Activated T-helper 2 cell treated with anti-CD3 and anti-CD28 coated beads, Interferon-gamma antibody, Interleukin-2, Interleukin-4, amounts not matched to agents 10 μg/mL and 5 μg/mL and 100 μg/mL, durations not matched to agents 14 hours and 24 hours and 36 hours (primary cell): ENCODE measurements at regions not wholly inside any gene's neighbourhood (a gene's known extent, or its start where the extent isn't known, plus 50 kb on each side); places are given as distances from the start of the nearest gene placed in this dataset.
"Not testable (repeated sequence)": the region's sequence is repeated elsewhere in the genome, so short reads cannot be mapped to it uniquely, and the experiment has no call there.

Experiments
- DNase-seq: peaks from one replicate; pipeline ENCODE4 v3.0.0; 2021; ENCODE audit warnings: low spot score
- H3K27ac Mint-ChIP-seq: one replicate; pipeline ENCODE4 v1.8.0; 2021; ENCODE audit warnings: mixed read lengths
- H3K27me3 Mint-ChIP-seq: one replicate; pipeline ENCODE4 v1.8.0; 2021; ENCODE audit warnings: low read depth, mixed read lengths
- H3K36me3 Mint-ChIP-seq: one replicate; pipeline ENCODE4 v1.8.0; 2021; ENCODE audit warnings: low read depth, mixed read lengths
- H3K4me1 Mint-ChIP-seq: one replicate; pipeline ENCODE4 v1.8.0; 2021; ENCODE audit warnings: low read depth, mixed read lengths
- H3K4me3 Mint-ChIP-seq: one replicate; pipeline ENCODE4 v1.8.0; 2021; ENCODE audit warnings: low read depth, mild to moderate bottlenecking, moderate library complexity, mixed read lengths
- H3K9me3 Mint-ChIP-seq: one replicate; pipeline ENCODE4 v1.8.0; 2021; ENCODE audit warnings: mixed read lengths
- intact Hi-C: fragments of 100-400 bp; cut with micrococcal nuclease; formaldehyde crosslinking; loops from one replicate; pipeline ENCODE4 v1.15.1; 2023

- intact Hi-C loops: no loop called here
- no peaks in the 10 kb centered on the region for H3K36me3 Mint-ChIP-seq
- H3K4me1 Mint-ChIP-seq: no peaks in the 10 kb centered on the region
- no peak for DNase-seq
- no peak overlapping the region for H3K4me3 Mint-ChIP-seq
- H3K9me3 Mint-ChIP-seq: no peaks in the 10 kb centered on the region
- H3K27ac Mint-ChIP-seq: no peak overlapping the region
- no peaks in the 10 kb centered on the region for H3K27me3 Mint-ChIP-seq
Observed at GRCh38 chr13:79860791-79861190, 379.8 kb downstream of the NDFIP2 start.

DNA sequence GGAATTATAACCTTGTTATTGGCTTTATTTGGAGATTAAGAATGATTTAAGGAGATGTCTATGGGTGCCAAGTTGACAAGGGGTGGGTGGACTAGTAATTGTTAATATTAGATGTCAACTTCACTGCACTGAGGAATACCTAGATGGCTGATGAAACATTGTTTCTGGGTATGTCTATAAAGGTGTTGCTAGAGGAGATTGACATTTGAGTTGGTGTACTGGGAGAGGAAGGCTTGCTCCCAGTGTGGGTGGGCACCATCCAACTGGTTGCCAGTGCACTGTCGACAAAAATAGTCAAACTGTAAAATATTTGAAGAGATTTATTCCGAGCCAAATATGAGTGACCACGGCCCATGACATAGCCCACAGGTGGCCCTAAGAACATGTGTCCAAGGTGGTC is 378.8 kb downstream of the NDFIP2 start:
- H3K27me3 Mint-ChIP-seq: no peaks in the 10 kb centered on the region
- H3K4me1 Mint-ChIP-seq: no peaks in the 10 kb centered on the region
- no peak overlapping the region for H3K4me3 Mint-ChIP-seq
- DNase-seq: no peak
- no peaks in the 10 kb centered on the region for H3K9me3 Mint-ChIP-seq
- no peak overlapping the region for H3K27ac Mint-ChIP-seq
- H3K36me3 Mint-ChIP-seq: no peaks in the 10 kb centered on the region
- intact Hi-C loops: no loop called here

- no peaks in the 10 kb centered on the region for H3K36me3 Mint-ChIP-seq
- H3K9me3 Mint-ChIP-seq: no peaks in the 10 kb centered on the region
- no peak overlapping the region for H3K27ac Mint-ChIP-seq
- intact Hi-C loops: no loop called here
- no peak overlapping the region for H3K4me3 Mint-ChIP-seq
- no peaks in the 10 kb centered on the region for H3K27me3 Mint-ChIP-seq
- no peaks in the 10 kb centered on the region for H3K4me1 Mint-ChIP-seq
- no peak for DNase-seq
Observed at GRCh38 chr13:79853251-79853650, 372.3 kb downstream of the NDFIP2 start.

- Mint-ChIP-seq H3K36me3 (no peaks in the 10 kb centered on the region), H3K9me3 (no peaks in the 10 kb centered on the region), H3K27ac (no peak overlapping the region), H3K27me3 (no peaks in the 10 kb centered on the region), H3K4me1 (no peaks in the 10 kb centered on the region), H3K4me3 (no peak overlapping the region)
- intact Hi-C loops: no loop called here
- no peak for DNase-seq
Observed at GRCh38 chr13:79851318-79851717, 370.4 kb downstream of the NDFIP2 start.

GRCh38 chr13:79847882-79848592 is 367.1 kb downstream of the NDFIP2 start:
- no peak overlapping the region for H3K27ac Mint-ChIP-seq
- intact Hi-C loops: no loop called here
- H3K4me3 Mint-ChIP-seq: no peak overlapping the region
- H3K27me3 Mint-ChIP-seq: no peaks in the 10 kb centered on the region
- no peaks in the 10 kb centered on the region for H3K9me3 Mint-ChIP-seq
- no peak for DNase-seq
- no peaks in the 10 kb centered on the region for H3K4me1 Mint-ChIP-seq
- H3K36me3 Mint-ChIP-seq: no peaks in the 10 kb centered on the region

DNA sequence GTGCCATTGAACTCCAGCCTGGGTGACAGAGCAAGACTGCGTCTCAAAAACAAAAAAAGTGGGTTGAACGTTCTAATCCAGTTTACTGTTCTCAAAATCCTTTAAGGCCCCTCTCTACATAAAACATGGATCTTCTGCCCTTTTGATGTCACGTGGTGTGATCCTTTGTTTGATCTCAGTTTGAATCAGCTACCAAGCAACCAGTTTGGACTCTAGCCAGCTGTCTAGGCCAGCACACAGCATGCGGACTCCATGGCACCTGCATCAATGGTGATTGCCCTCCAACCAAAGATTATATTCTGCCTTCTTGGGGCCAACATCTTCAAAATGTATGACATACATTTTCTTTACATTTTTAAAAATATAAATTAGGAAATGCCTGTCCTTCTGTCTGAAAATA is 365.4 kb downstream of the NDFIP2 start:
- intact Hi-C loops: no loop called here
- Mint-ChIP-seq H3K27ac (no peak overlapping the region), H3K4me3 (no peak overlapping the region), H3K36me3 (no peaks in the 10 kb centered on the region), H3K4me1 (no peaks in the 10 kb centered on the region), H3K9me3 (no peaks in the 10 kb centered on the region), H3K27me3 (no peaks in the 10 kb centered on the region)
- DNase-seq: no peak

- no peaks in the 10 kb centered on the region for H3K36me3 Mint-ChIP-seq
- peaks cover 9% of the 10 kb centered on the region for H3K9me3 Mint-ChIP-seq
- DNase-seq: no peak
- H3K27ac Mint-ChIP-seq: no peak overlapping the region
- H3K4me1 Mint-ChIP-seq: no peaks in the 10 kb centered on the region
- no peak overlapping the region for H3K4me3 Mint-ChIP-seq
- H3K27me3 Mint-ChIP-seq: no peaks in the 10 kb centered on the region
- intact Hi-C loops: no loop called here
Observed at GRCh38 chr13:79837741-79838450, 356.9 kb downstream of the NDFIP2 start.

- H3K36me3 Mint-ChIP-seq, H3K27ac Mint-ChIP-seq, H3K4me3 Mint-ChIP-seq, DNase-seq, intact Hi-C loops, H3K9me3 Mint-ChIP-seq, H3K4me1 Mint-ChIP-seq, H3K27me3 Mint-ChIP-seq: not testable (repeated sequence)
Observed at GRCh38 chr13:79836121-79836520, 355.2 kb downstream of the NDFIP2 start.

DNA sequence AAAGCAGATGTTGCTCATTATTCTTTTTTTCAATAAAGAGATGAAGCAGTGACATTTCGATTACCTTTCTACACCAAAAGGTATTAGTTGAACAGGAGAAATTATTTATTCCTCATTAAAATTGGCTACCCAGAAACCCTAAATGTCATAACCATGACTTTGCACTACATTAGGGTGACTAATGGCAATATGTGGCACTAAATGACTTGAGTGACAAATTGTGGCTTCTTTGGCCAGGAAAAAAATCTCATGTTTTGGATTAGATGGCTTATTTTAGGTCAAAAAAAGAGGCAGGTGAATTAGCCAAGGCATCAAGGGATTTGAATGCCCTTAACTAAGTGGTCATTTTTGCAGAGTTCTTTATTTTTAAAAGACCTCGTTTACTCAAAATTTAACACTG is 353.9 kb downstream of the NDFIP2 start:
- Mint-ChIP-seq H3K4me1 (no peaks in the 10 kb centered on the region), H3K36me3 (no peaks in the 10 kb centered on the region), H3K27ac (no peak overlapping the region), H3K4me3 (no peak overlapping the region), H3K27me3 (no peaks in the 10 kb centered on the region), H3K9me3 (peaks cover 9% of the 10 kb centered on the region)
- intact Hi-C loops: no loop called here
- no peak for DNase-seq

- no peak overlapping the region for H3K27ac Mint-ChIP-seq
- intact Hi-C loops: no loop called here
- H3K27me3 Mint-ChIP-seq: no peaks in the 10 kb centered on the region
- no peaks in the 10 kb centered on the region for H3K4me1 Mint-ChIP-seq
- H3K4me3 Mint-ChIP-seq: no peak overlapping the region
- no peak for DNase-seq
- peaks cover 3% of the 10 kb centered on the region for H3K9me3 Mint-ChIP-seq
- H3K36me3 Mint-ChIP-seq: no peaks in the 10 kb centered on the region
Observed at GRCh38 chr13:79833991-79834390, 353.0 kb downstream of the NDFIP2 start.

GRCh38 chr13:79831556-79831955 is 350.6 kb downstream of the NDFIP2 start:
- intact Hi-C loops: no loop called here
- Mint-ChIP-seq H3K4me1 (no peaks in the 10 kb centered on the region), H3K36me3 (no peaks in the 10 kb centered on the region), H3K4me3 (no peak overlapping the region), H3K9me3 (no peaks in the 10 kb centered on the region), H3K27ac (no peak overlapping the region), H3K27me3 (no peaks in the 10 kb centered on the region)
- no peak for DNase-seq

- intact Hi-C loops: no loop called here
- Mint-ChIP-seq H3K27ac (no peak overlapping the region), H3K4me1 (no peaks in the 10 kb centered on the region), H3K36me3 (no peaks in the 10 kb centered on the region), H3K4me3 (no peak overlapping the region), H3K9me3 (no peaks in the 10 kb centered on the region), H3K27me3 (no peaks in the 10 kb centered on the region)
- DNase-seq: no peak
Observed at GRCh38 chr13:79830945-79831344, 350.0 kb downstream of the NDFIP2 start.

- Mint-ChIP-seq H3K27me3 (no peaks in the 10 kb centered on the region), H3K27ac (no peak overlapping the region), H3K36me3 (no peaks in the 10 kb centered on the region), H3K4me1 (no peaks in the 10 kb centered on the region), H3K4me3 (no peak overlapping the region), H3K9me3 (no peaks in the 10 kb centered on the region)
- no peak for DNase-seq
- intact Hi-C loops: no loop called here
Observed at GRCh38 chr13:79830426-79830825, 349.5 kb downstream of the NDFIP2 start.
